DOHH2 (cell line): ENCODE measurements at regions not wholly inside any gene's neighbourhood (a gene's known extent, or its start where the extent isn't known, plus 50 kb on each side); places are given as distances from the start of the nearest gene placed in this dataset.

Experiments used
- EZH2phosphoT487 ChIP-seq: fragments of 200-600 bp; sonication (generic); IDR thresholded peaks from 2 replicates; pipeline ENCODE4 v1.6.1; 2017; ENCODE audit warnings: borderline replicate concordance, mild to moderate bottlenecking, antibody characterized with exemption, low read length, moderate library complexity, mixed read lengths
- TF ChIP-seq, protein P1 (sequence below): fragments of 200-600 bp; sonication (generic); IDR thresholded peaks from one replicate; pipeline ENCODE4 v1.5.1; 2014; ENCODE audit warnings: antibody characterized with exemption, mild to moderate bottlenecking, low read depth, low read length; ENCODE audit not compliant: poor library complexity, severe bottlenecking

DNA sequence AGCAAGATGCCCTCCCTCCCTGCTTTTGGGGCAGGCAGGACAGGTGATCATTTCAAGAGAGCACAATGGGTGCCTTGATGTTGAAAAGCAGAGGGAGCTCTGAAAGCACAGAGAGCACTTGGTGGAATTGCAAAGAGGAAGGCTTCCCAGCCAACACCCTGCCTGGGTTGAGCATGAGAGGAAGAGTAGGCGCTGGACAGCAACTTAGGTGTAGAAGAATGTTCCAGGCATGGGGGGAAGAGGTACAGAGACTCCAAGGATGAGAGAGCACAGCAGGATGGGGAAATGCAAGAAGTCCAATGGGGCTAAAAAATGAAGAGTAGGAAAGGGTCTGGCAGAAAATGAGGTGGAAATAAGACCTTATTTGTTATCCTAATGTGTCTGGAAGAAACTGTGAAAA, 144.8 kb downstream of the TRIM36 start:
- TF ChIP-seq, protein P1, sequence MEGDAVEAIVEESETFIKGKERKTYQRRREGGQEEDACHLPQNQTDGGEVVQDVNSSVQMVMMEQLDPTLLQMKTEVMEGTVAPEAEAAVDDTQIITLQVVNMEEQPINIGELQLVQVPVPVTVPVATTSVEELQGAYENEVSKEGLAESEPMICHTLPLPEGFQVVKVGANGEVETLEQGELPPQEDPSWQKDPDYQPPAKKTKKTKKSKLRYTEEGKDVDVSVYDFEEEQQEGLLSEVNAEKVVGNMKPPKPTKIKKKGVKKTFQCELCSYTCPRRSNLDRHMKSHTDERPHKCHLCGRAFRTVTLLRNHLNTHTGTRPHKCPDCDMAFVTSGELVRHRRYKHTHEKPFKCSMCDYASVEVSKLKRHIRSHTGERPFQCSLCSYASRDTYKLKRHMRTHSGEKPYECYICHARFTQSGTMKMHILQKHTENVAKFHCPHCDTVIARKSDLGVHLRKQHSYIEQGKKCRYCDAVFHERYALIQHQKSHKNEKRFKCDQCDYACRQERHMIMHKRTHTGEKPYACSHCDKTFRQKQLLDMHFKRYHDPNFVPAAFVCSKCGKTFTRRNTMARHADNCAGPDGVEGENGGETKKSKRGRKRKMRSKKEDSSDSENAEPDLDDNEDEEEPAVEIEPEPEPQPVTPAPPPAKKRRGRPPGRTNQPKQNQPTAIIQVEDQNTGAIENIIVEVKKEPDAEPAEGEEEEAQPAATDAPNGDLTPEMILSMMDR: no peak
- TF ChIP-seq EZH2phosphoT487: no peak
